Esophagus squamous epithelium (tissue), 4 donors: ENCODE measurements at regions not wholly inside any gene's neighbourhood (a gene's known extent, or its start where the extent isn't known, plus 50 kb on each side); places are given as distances from the start of the nearest gene placed in this dataset.

ENCODE experiments used
- POLR2A ChIP-seq, 4 donors: fragments of 450-650 bp; IDR thresholded peaks; one replicate each; pipeline ENCODE4 v1.6.1; 2017; ENCODE audit warnings: antibody characterized with exemption in 4 of 4, mild to moderate bottlenecking in 4 of 4, moderate library complexity in 3 of 4
- TF ChIP-seq, protein P1 (sequence below), 6 experiments: fragments of 450-650 bp in 4 of 6; fragments of 200-600 bp in 2 of 6; sonication (generic) in 2 of 6; IDR thresholded peaks; one replicate each; pipeline ENCODE4 v1.5.1; 2016 to 2019; ENCODE audit warnings: antibody characterized with exemption in 6 of 6, mild to moderate bottlenecking in 4 of 6, moderate library complexity in 4 of 6

DNA sequence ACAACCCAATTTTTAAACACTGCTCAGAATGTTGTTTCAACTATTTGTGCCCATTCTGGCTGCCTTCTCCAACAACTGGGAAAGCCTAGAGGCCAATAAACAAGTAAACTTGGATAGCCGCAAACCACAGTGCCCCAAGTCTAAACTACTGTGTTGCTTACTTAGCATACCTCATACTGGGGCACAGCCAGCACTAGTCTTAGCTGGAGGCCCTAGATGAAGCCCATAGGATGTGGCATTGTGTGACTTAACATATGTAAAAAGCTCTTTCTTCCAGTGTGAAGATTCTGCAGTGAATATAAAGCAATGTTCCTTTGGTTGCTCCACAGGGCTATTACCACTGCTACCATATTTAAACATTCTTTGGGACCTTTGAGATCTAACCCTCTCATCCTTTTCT lies 564.3 kb upstream of the NRSN1 start:
- TF ChIP-seq, protein P1, sequence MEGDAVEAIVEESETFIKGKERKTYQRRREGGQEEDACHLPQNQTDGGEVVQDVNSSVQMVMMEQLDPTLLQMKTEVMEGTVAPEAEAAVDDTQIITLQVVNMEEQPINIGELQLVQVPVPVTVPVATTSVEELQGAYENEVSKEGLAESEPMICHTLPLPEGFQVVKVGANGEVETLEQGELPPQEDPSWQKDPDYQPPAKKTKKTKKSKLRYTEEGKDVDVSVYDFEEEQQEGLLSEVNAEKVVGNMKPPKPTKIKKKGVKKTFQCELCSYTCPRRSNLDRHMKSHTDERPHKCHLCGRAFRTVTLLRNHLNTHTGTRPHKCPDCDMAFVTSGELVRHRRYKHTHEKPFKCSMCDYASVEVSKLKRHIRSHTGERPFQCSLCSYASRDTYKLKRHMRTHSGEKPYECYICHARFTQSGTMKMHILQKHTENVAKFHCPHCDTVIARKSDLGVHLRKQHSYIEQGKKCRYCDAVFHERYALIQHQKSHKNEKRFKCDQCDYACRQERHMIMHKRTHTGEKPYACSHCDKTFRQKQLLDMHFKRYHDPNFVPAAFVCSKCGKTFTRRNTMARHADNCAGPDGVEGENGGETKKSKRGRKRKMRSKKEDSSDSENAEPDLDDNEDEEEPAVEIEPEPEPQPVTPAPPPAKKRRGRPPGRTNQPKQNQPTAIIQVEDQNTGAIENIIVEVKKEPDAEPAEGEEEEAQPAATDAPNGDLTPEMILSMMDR (IDR thresholded peaks at IDR 0.05), result no peak
- no peak for TF ChIP-seq POLR2A (IDR thresholded peaks at IDR 0.05)
